ENCODE measurements at regions not wholly inside any gene's neighbourhood (a gene's known extent, or its start where the extent isn't known, plus 50 kb on each side); places are given as distances from the start of the nearest gene placed in this dataset.

DNA sequence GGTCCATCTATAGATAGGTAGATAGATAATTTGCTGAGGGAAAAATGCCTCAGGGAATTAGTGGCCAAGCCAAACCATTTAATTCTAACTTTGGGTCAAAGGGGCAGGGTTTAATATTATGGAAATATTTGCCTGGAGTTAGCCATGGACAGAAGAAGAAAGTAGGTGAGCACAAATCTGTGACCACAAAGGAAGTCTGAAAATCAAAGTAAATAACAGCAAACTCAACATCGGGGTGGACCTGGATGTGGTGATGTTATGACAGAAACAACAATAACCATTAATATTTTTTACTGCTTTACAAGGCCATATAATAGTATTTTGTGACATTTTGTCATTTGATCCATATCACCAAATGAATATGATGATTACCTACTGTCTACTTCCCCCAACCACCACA, 578.0 kb upstream of the MGAT4C start:
- Histone ChIP-seq H3K36me3 (ENCODE audit: control insufficient read depth in 1 of 2, insufficient read depth in 2 of 2, low read length in 2 of 2) (no peaks in the 10 kb centered on the region), H3K9ac (ENCODE audit: low read depth in 1 of 2, low read length in 2 of 2) (no peak overlapping the region), H3K27ac (ENCODE audit: low read depth, low read length) (no peak overlapping the region), H3K4me3 (ENCODE audit: low read depth in 1 of 2, low read length in 2 of 2) (no peak overlapping the region), H3K27me3 (ENCODE audit: control insufficient read depth in 1 of 2, insufficient read depth in 2 of 2, low read length in 2 of 2) (no peaks in the 10 kb centered on the region), H3K4me1 (ENCODE audit: control insufficient read depth in 1 of 2, insufficient read depth in 2 of 2, low read length in 2 of 2) (no peaks in the 10 kb centered on the region), H3K9me3 (ENCODE audit: control insufficient read depth in 1 of 2, low read length in 2 of 2) (no peaks in the 10 kb centered on the region)

GRCh38 chr12:86827409-86827808, 571.2 kb upstream of the MGAT4C start:
- Histone ChIP-seq H3K36me3 (ENCODE audit: control insufficient read depth in 1 of 2, insufficient read depth in 2 of 2, low read length in 2 of 2) (no peaks in the 10 kb centered on the region), H3K9me3 (ENCODE audit: control insufficient read depth in 1 of 2, low read length in 2 of 2) (no peaks in the 10 kb centered on the region), H3K27me3 (ENCODE audit: control insufficient read depth in 1 of 2, insufficient read depth in 2 of 2, low read length in 2 of 2) (no peaks in the 10 kb centered on the region), H3K27ac (ENCODE audit: low read depth, low read length) (no peak overlapping the region), H3K4me1 (ENCODE audit: control insufficient read depth in 1 of 2, insufficient read depth in 2 of 2, low read length in 2 of 2) (no peaks in the 10 kb centered on the region), H3K9ac (ENCODE audit: low read depth in 1 of 2, low read length in 2 of 2) (no peak overlapping the region), H3K4me3 (ENCODE audit: low read depth in 1 of 2, low read length in 2 of 2) (no peak overlapping the region)

- Histone ChIP-seq H3K4me3 (ENCODE audit: low read depth in 1 of 2, low read length in 2 of 2) (no peak overlapping the region), H3K4me1 (ENCODE audit: control insufficient read depth in 1 of 2, insufficient read depth in 2 of 2, low read length in 2 of 2) (no peaks in the 10 kb centered on the region), H3K36me3 (ENCODE audit: control insufficient read depth in 1 of 2, insufficient read depth in 2 of 2, low read length in 2 of 2) (no peaks in the 10 kb centered on the region), H3K9ac (ENCODE audit: low read depth in 1 of 2, low read length in 2 of 2) (no peak overlapping the region), H3K27me3 (ENCODE audit: control insufficient read depth in 1 of 2, insufficient read depth in 2 of 2, low read length in 2 of 2) (no peaks in the 10 kb centered on the region), H3K27ac (ENCODE audit: low read depth, low read length) (no peak overlapping the region), H3K9me3 (ENCODE audit: control insufficient read depth in 1 of 2, low read length in 2 of 2) (no peaks in the 10 kb centered on the region)
These were observed 569.9 kb upstream of the MGAT4C start for GRCh38 chr12:86826051-86826450.

DNA sequence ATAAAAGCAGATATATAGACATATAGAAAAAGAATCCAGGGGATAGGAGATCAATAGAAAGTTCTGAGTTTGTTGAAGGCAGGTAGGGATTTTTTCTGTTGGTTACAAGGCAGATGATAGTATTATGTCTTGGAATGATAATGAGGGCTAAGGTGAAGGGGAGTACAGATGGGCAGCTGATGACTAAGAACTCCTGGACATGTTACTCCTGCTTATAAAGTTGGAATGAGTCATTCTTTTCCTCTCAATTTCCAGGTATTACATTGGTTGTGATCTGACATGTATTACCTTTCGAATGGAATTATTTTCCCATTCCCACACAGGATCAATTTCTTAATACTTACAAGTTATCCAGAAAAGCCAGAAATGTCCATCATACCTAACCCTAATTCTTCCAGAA, 545.2 kb upstream of the MGAT4C start:
- Histone ChIP-seq H3K36me3 (ENCODE audit: control insufficient read depth in 1 of 2, insufficient read depth in 2 of 2, low read length in 2 of 2) (no peaks in the 10 kb centered on the region), H3K9me3 (ENCODE audit: control insufficient read depth in 1 of 2, low read length in 2 of 2) (no peaks in the 10 kb centered on the region), H3K4me3 (ENCODE audit: low read depth in 1 of 2, low read length in 2 of 2) (no peak overlapping the region), H3K4me1 (ENCODE audit: control insufficient read depth in 1 of 2, insufficient read depth in 2 of 2, low read length in 2 of 2) (no peaks in the 10 kb centered on the region), H3K27ac (ENCODE audit: low read depth, low read length) (no peak overlapping the region), H3K27me3 (ENCODE audit: control insufficient read depth in 1 of 2, insufficient read depth in 2 of 2, low read length in 2 of 2) (no peaks in the 10 kb centered on the region), H3K9ac (ENCODE audit: low read depth in 1 of 2, low read length in 2 of 2) (no peak overlapping the region)

DNA sequence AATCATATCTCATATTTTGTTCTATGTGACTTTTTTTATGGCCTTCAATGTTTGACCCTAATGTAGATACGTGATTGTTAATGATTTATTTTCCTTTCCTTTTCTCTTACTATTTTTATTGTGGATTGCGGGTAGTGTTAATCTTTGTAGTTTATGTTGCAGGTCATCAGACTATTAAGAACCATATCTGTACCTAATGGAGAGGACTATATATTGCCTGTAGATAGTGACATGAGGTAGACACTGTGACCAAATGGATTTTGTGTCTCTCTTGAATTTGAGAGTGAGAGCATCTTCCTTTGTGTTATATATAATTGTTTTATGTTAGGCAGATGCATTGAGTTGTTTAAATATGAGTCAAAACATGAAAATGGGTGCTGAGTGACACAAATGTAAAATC, 543.4 kb upstream of the MGAT4C start:
- H3K9me3 ChIP-seq (ENCODE audit: control insufficient read depth in 1 of 2, low read length in 2 of 2) = no peaks in the 10 kb centered on the region
- H3K36me3 ChIP-seq (ENCODE audit: control insufficient read depth in 1 of 2, insufficient read depth in 2 of 2, low read length in 2 of 2) = no peaks in the 10 kb centered on the region
- H3K4me1 ChIP-seq (ENCODE audit: control insufficient read depth in 1 of 2, insufficient read depth in 2 of 2, low read length in 2 of 2) = no peaks in the 10 kb centered on the region
- H3K27ac ChIP-seq (ENCODE audit: low read depth, low read length) = no peak overlapping the region
- H3K27me3 ChIP-seq (ENCODE audit: control insufficient read depth in 1 of 2, insufficient read depth in 2 of 2, low read length in 2 of 2) = no peaks in the 10 kb centered on the region
- no peak overlapping the region for H3K4me3 ChIP-seq (ENCODE audit: low read depth in 1 of 2, low read length in 2 of 2)
- no peak overlapping the region for H3K9ac ChIP-seq (ENCODE audit: low read depth in 1 of 2, low read length in 2 of 2)

DNA sequence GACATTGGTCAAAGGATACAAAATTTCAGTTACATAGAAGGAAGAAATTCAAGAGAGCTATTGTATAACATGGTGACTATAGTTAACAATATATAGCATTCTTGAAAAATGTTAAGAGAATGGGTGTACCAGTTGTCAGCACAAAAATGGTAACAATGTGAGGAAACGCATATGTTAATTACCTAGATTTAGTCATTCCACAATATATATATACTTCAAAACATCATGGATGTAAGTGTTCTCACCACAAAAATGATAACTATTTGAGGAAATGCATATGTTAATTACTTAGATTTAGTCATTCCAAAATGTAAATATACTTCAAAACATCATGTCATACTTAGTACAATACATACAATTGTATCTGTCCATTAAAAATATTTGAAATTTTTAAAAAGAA, 540.4 kb upstream of the MGAT4C start:
- H3K36me3 ChIP-seq (ENCODE audit: control insufficient read depth in 1 of 2, insufficient read depth in 2 of 2, low read length in 2 of 2) = no peaks in the 10 kb centered on the region
- no peak overlapping the region for H3K27ac ChIP-seq (ENCODE audit: low read depth, low read length)
- no peaks in the 10 kb centered on the region for H3K9me3 ChIP-seq (ENCODE audit: control insufficient read depth in 1 of 2, low read length in 2 of 2)
- H3K4me1 ChIP-seq (ENCODE audit: control insufficient read depth in 1 of 2, insufficient read depth in 2 of 2, low read length in 2 of 2) = no peaks in the 10 kb centered on the region
- no peak overlapping the region for H3K9ac ChIP-seq (ENCODE audit: low read depth in 1 of 2, low read length in 2 of 2)
- no peaks in the 10 kb centered on the region for H3K27me3 ChIP-seq (ENCODE audit: control insufficient read depth in 1 of 2, insufficient read depth in 2 of 2, low read length in 2 of 2)
- H3K4me3 ChIP-seq (ENCODE audit: low read depth in 1 of 2, low read length in 2 of 2) = no peak overlapping the region

DNA sequence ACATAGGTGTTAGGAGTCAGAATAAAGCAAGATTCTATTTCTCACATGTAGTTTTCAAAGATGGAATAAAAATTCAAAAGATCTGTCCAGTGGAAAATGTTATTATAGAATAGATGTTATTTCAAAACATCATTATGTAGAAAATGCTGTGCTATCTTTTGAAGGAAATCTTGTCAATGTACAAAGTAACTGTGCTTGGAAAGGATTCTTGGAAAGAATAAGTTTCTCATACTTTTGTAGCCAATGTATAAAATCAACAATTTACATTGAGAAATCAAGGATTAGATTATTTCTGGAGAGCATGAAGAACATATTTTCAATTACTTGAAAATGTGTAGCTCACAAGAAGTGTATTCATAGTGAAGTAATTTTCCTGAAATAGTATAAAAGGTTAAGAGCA, 532.5 kb upstream of the MGAT4C start:
- H3K9me3 ChIP-seq (ENCODE audit: control insufficient read depth in 1 of 2, low read length in 2 of 2) = no peaks in the 10 kb centered on the region
- H3K4me1 ChIP-seq (ENCODE audit: control insufficient read depth in 1 of 2, insufficient read depth in 2 of 2, low read length in 2 of 2) = no peaks in the 10 kb centered on the region
- H3K4me3 ChIP-seq (ENCODE audit: low read depth in 1 of 2, low read length in 2 of 2) = no peak overlapping the region
- H3K27ac ChIP-seq (ENCODE audit: low read depth, low read length) = no peak overlapping the region
- H3K36me3 ChIP-seq (ENCODE audit: control insufficient read depth in 1 of 2, insufficient read depth in 2 of 2, low read length in 2 of 2) = no peaks in the 10 kb centered on the region
- no peak overlapping the region for H3K9ac ChIP-seq (ENCODE audit: low read depth in 1 of 2, low read length in 2 of 2)
- no peaks in the 10 kb centered on the region for H3K27me3 ChIP-seq (ENCODE audit: control insufficient read depth in 1 of 2, insufficient read depth in 2 of 2, low read length in 2 of 2)

DNA sequence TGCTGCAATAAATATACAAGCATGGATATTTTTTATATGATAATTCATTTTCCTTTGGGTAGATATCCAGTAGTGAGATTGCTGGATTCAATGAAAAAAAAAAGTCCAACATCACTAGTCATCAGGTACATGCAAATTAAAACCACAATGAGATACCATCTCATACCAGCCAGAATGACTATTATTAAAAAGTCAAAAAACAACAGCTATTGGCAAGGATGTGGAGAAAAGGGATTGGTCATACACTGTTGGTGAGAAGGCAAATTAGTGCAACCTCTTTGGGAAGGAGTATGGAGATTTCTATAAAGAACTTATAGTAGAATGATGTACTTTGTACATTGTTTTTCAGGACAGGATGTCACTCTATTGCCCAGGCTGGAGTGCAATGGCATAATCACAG, 531.2 kb upstream of the MGAT4C start:
- Histone ChIP-seq H3K36me3 (ENCODE audit: control insufficient read depth in 1 of 2, insufficient read depth in 2 of 2, low read length in 2 of 2) (no peaks in the 10 kb centered on the region), H3K9me3 (ENCODE audit: control insufficient read depth in 1 of 2, low read length in 2 of 2) (no peaks in the 10 kb centered on the region), H3K4me1 (ENCODE audit: control insufficient read depth in 1 of 2, insufficient read depth in 2 of 2, low read length in 2 of 2) (no peaks in the 10 kb centered on the region), H3K4me3 (ENCODE audit: low read depth in 1 of 2, low read length in 2 of 2) (no peak overlapping the region), H3K27me3 (ENCODE audit: control insufficient read depth in 1 of 2, insufficient read depth in 2 of 2, low read length in 2 of 2) (no peaks in the 10 kb centered on the region), H3K9ac (ENCODE audit: low read depth in 1 of 2, low read length in 2 of 2) (no peak overlapping the region), H3K27ac (ENCODE audit: low read depth, low read length) (no peak overlapping the region)

DNA sequence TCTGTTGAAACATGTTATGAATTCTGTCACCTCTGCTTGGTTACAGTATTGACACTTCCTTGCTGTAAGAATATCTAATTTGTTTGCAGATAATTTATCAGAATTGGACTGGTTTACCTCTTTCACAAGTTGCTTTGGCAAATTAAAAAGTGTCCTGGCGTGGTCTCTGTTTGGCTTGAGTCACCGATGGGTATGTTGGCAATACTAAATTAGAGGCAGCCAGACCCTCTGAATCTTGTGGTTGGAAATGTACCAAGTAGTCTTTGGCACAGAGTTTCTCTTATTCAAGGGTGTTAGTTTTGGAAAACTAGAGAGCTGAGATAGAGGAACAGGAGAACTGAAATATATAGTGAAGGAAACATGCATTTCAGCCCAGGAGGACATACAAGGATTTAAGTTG, 521.1 kb upstream of the MGAT4C start:
- Histone ChIP-seq H3K4me1 (ENCODE audit: control insufficient read depth in 1 of 2, insufficient read depth in 2 of 2, low read length in 2 of 2) (no peaks in the 10 kb centered on the region), H3K4me3 (ENCODE audit: low read depth in 1 of 2, low read length in 2 of 2) (no peak overlapping the region), H3K9ac (ENCODE audit: low read depth in 1 of 2, low read length in 2 of 2) (no peak overlapping the region), H3K27ac (ENCODE audit: low read depth, low read length) (no peak overlapping the region), H3K27me3 (ENCODE audit: control insufficient read depth in 1 of 2, insufficient read depth in 2 of 2, low read length in 2 of 2) (no peaks in the 10 kb centered on the region), H3K36me3 (ENCODE audit: control insufficient read depth in 1 of 2, insufficient read depth in 2 of 2, low read length in 2 of 2) (no peaks in the 10 kb centered on the region), H3K9me3 (ENCODE audit: control insufficient read depth in 1 of 2, low read length in 2 of 2) (no peaks in the 10 kb centered on the region)

- Histone ChIP-seq H3K4me1 (ENCODE audit: control insufficient read depth in 1 of 2, insufficient read depth in 2 of 2, low read length in 2 of 2) (no peaks in the 10 kb centered on the region), H3K9ac (ENCODE audit: low read depth in 1 of 2, low read length in 2 of 2) (no peak overlapping the region), H3K27me3 (ENCODE audit: control insufficient read depth in 1 of 2, insufficient read depth in 2 of 2, low read length in 2 of 2) (no peaks in the 10 kb centered on the region), H3K36me3 (ENCODE audit: control insufficient read depth in 1 of 2, insufficient read depth in 2 of 2, low read length in 2 of 2) (no peaks in the 10 kb centered on the region), H3K4me3 (ENCODE audit: low read depth in 1 of 2, low read length in 2 of 2) (no peak overlapping the region), H3K9me3 (ENCODE audit: control insufficient read depth in 1 of 2, low read length in 2 of 2) (no peaks in the 10 kb centered on the region), H3K27ac (ENCODE audit: low read depth, low read length) (no peak overlapping the region)
These were observed 518.7 kb upstream of the MGAT4C start for GRCh38 chr12:86774841-86775388.

DNA sequence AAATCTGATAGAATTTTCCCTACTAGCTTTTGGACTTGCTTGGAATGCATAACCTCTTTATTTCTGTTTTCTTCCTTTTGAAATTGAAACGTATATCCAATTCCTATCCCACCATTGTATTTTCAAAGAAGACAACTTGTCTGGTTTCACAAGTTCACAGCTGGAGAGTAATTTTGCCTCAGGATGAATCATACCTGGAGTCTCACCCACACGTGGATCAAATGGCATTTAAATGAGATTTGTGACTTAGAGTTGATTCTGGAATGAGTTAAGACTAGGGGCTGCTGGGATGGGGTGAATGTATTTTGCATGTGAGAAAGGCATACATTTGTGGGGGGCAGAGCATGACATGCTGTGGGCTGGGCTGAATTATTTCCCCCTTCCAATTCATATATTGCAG, 516.5 kb upstream of the MGAT4C start:
- no peaks in the 10 kb centered on the region for H3K4me1 ChIP-seq (ENCODE audit: control insufficient read depth in 1 of 2, insufficient read depth in 2 of 2, low read length in 2 of 2)
- H3K4me3 ChIP-seq (ENCODE audit: low read depth in 1 of 2, low read length in 2 of 2) = no peak overlapping the region
- H3K9ac ChIP-seq (ENCODE audit: low read depth in 1 of 2, low read length in 2 of 2) = no peak overlapping the region
- H3K27me3 ChIP-seq (ENCODE audit: control insufficient read depth in 1 of 2, insufficient read depth in 2 of 2, low read length in 2 of 2) = no peaks in the 10 kb centered on the region
- no peaks in the 10 kb centered on the region for H3K9me3 ChIP-seq (ENCODE audit: control insufficient read depth in 1 of 2, low read length in 2 of 2)
- no peaks in the 10 kb centered on the region for H3K36me3 ChIP-seq (ENCODE audit: control insufficient read depth in 1 of 2, insufficient read depth in 2 of 2, low read length in 2 of 2)
- H3K27ac ChIP-seq (ENCODE audit: low read depth, low read length) = no peak overlapping the region
